Activated naive CD8-positive, alpha-beta T cell treated with anti-CD3 and anti-CD28 coated beads, Interleukin-2, amount 50 U/mL, for 24 hours (primary cell): ENCODE measurements at regions not wholly inside any gene's neighbourhood (a gene's known extent, or its start where the extent isn't known, plus 50 kb on each side); places are given as distances from the start of the nearest gene placed in this dataset.

ENCODE experiments used
- ATAC-seq: fragments of 150-1000 bp; cut with Tn5 transposase; one replicate; pipeline ENCODE4 v1.10.0; 2021
- DNase-seq: peaks from one replicate; pipeline ENCODE4 v3.0.0; 2021
- H3K27ac Mint-ChIP-seq: one replicate; pipeline ENCODE4 v1.8.0; 2021; ENCODE audit warnings: mild to moderate bottlenecking, mixed read lengths
- H3K27me3 Mint-ChIP-seq: one replicate; pipeline ENCODE4 v1.8.0; 2021; ENCODE audit warnings: mixed read lengths
- H3K36me3 Mint-ChIP-seq: one replicate; pipeline ENCODE4 v1.8.0; 2021; ENCODE audit warnings: low read depth, mixed read lengths
- H3K4me1 Mint-ChIP-seq: one replicate; pipeline ENCODE4 v1.8.0; 2021; ENCODE audit warnings: mixed read lengths
- H3K4me3 Mint-ChIP-seq: one replicate; pipeline ENCODE4 v1.8.0; 2021; ENCODE audit warnings: mild to moderate bottlenecking, moderate library complexity, mixed read lengths
- H3K9me3 Mint-ChIP-seq: one replicate; pipeline ENCODE4 v1.8.0; 2021; ENCODE audit warnings: mixed read lengths

GRCh38 chr1:56442290-56442877 is 137.0 kb downstream of the PLPP3 start:
- ATAC-seq (no peak), DNase-seq (no peak)
- Mint-ChIP-seq H3K27ac (no peak overlapping the region), H3K27me3 (no peaks in the 10 kb centered on the region), H3K36me3 (no peaks in the 10 kb centered on the region), H3K4me3 (no peak overlapping the region), H3K9me3 (no peaks in the 10 kb centered on the region), H3K4me1 (no peaks in the 10 kb centered on the region)

GRCh38 chr1:56441601-56442000 is 137.8 kb downstream of the PLPP3 start:
- Mint-ChIP-seq H3K36me3 (no peaks in the 10 kb centered on the region), H3K4me1 (no peaks in the 10 kb centered on the region), H3K4me3 (no peak overlapping the region), H3K27me3 (no peaks in the 10 kb centered on the region), H3K9me3 (no peaks in the 10 kb centered on the region), H3K27ac (no peak overlapping the region)
- DNase-seq, result no peak
- no peak for ATAC-seq

DNA sequence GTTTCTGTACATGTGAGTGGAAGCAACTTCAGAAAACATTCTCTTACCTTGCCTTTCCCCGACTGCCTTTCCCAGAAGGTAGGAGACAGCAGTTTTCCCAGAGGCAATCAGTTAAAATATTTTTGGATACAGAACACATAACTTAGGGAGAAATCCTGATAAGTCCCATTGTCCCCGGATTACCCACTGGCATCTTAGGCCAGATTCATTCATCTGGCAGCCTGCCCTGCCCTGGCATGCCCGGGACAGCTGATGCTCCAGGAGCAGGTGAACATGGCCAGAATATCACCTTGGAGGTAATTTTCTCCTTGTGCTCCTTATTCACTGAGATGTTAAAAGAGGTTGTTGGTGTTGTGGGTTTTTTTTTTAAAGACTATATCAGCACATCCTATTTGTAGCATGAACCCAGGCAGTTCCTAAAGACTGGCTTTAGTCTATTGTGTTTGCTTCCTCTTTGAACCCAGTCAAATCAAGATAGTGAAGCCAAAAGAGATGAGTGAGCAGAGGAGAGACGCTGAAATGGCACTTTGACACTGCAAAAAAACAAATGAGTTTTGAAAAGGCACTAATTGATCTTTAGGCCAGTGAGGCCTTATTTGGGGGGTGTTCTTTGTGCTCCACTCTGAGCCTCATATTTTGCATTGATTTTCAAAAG is 139.6 kb downstream of the PLPP3 start:
- Mint-ChIP-seq H3K9me3 (no peaks in the 10 kb centered on the region), H3K4me3 (no peak overlapping the region), H3K27ac (no peak overlapping the region), H3K36me3 (no peaks in the 10 kb centered on the region), H3K4me1 (peaks cover 2% of the 10 kb centered on the region), H3K27me3 (no peaks in the 10 kb centered on the region)
- no peak for DNase-seq
- no peak for ATAC-seq

DNA sequence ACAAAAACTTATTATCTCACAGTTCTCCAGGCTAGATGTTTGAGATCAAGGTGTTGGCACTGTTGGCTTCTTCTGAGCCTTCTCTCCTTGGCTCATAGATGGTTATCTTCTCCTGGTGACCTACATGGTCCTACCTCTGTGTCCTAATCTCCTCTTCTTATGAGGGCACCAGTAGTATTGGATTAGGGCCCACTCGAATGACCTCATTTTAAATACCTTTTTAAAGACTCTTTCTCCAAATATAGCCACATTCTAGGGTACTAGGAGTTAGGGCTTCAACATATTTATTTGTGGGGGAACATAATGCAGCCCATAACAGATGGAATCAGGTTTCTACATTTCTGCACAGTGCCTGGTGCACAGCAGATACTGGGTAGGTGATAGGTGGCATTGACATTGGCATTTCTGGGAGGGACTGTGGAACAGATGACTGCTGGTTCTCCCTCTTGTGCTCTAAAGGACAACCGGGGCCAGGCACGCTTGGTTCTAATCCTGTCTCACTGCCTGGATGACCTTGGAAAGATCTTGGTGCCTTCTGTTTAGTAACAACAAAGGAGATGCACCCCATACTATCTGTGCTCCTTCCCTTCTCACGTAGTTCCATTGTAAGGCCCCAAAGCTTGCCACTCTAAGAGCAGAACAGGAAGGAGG is 140.3 kb downstream of the PLPP3 start:
- ATAC-seq (no peak), DNase-seq (no peak)
- no peak overlapping the region for H3K4me3 Mint-ChIP-seq
- no peaks in the 10 kb centered on the region for H3K27me3 Mint-ChIP-seq
- peaks cover 2% of the 10 kb centered on the region for H3K4me1 Mint-ChIP-seq
- H3K27ac Mint-ChIP-seq, result no peak overlapping the region
- H3K36me3 Mint-ChIP-seq, result no peaks in the 10 kb centered on the region
- H3K9me3 Mint-ChIP-seq, result no peaks in the 10 kb centered on the region

DNA sequence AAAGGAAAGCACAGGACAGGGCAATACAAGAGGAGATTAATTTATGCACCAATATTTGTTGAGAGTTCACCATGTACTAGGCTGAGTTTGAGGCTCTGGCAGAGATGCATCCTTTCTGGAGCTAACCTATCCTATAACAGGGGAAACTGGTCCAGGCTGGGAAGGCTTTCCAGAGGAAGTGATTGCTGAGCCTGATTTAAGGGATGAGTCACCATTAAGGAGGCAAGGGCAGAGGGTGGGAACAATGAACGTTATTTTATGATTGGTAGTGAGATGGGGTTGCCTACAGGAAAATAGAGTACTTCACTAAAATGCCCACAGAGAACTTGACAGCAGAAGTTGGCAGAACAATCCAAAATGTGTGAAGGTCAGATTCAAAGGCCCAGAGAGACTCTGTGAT is 141.4 kb downstream of the PLPP3 start:
- Mint-ChIP-seq H3K9me3 (no peaks in the 10 kb centered on the region), H3K4me1 (peaks cover 5% of the 10 kb centered on the region), H3K27ac (no peak overlapping the region), H3K4me3 (no peak overlapping the region), H3K36me3 (no peaks in the 10 kb centered on the region), H3K27me3 (no peaks in the 10 kb centered on the region)
- ATAC-seq (no peak), DNase-seq (no peak)

DNA sequence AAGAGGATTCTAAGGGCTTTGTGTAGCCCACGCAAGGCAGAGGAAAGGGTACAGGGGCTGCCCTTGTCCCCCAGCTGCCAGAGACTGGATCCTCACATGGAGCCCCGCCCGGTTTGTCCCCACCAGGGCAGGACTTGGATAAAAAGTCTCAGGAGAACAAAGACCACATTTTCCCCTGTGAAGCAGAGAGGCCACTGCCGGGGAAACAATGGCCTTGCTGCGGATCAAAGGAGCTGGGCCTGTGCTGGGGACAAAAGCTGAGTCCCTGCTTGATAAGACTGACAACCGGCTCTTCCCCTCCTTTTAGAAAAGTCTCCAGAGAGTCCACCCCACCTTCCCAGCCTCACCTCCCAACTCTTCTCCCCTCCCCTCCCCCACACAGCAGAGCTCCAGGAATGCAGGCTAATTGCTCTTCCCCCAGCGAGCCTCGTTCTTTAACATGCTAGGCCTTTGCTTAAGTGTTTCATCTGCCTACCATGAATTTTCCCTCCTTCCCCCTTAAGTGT is 142.4 kb downstream of the PLPP3 start:
- no peak for ATAC-seq
- Mint-ChIP-seq H3K9me3 (no peaks in the 10 kb centered on the region), H3K27me3 (no peaks in the 10 kb centered on the region), H3K27ac (no peak overlapping the region), H3K36me3 (no peaks in the 10 kb centered on the region), H3K4me3 (no peak overlapping the region), H3K4me1 (peaks cover 13% of the 10 kb centered on the region)
- no peak for DNase-seq

DNA sequence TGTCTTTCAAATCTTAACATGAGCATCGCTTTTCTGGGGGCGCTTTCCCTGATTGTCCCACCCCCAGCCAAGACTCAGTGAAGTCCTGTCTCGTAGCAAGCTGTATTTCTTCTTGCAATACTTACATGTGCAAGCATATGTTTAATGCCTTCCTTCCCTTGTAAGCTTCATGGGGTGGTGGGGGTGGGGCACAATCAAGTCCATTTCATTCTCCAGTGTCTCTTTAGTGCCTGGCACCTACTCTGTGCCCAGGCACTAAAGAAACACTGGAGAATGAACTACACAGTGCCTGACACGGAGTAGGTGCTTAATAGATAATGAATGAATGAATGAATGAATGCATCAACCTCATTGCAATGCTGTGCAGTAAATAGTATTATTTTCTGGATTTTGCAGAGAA is 143.1 kb downstream of the PLPP3 start:
- no peaks in the 10 kb centered on the region for H3K9me3 Mint-ChIP-seq
- no peaks in the 10 kb centered on the region for H3K27me3 Mint-ChIP-seq
- no peak overlapping the region for H3K4me3 Mint-ChIP-seq
- peaks cover 13% of the 10 kb centered on the region for H3K4me1 Mint-ChIP-seq
- H3K36me3 Mint-ChIP-seq, result no peaks in the 10 kb centered on the region
- DNase-seq, result no peak
- no peak for ATAC-seq
- H3K27ac Mint-ChIP-seq, result no peak overlapping the region

GRCh38 chr1:56435434-56436262 is 143.7 kb downstream of the PLPP3 start:
- Mint-ChIP-seq H3K9me3 (no peaks in the 10 kb centered on the region), H3K4me3 (no peak overlapping the region), H3K36me3 (no peaks in the 10 kb centered on the region), H3K4me1 (peaks cover 13% of the 10 kb centered on the region), H3K27me3 (no peaks in the 10 kb centered on the region), H3K27ac (no peak overlapping the region)
- no peak for ATAC-seq
- no peak for DNase-seq

DNA sequence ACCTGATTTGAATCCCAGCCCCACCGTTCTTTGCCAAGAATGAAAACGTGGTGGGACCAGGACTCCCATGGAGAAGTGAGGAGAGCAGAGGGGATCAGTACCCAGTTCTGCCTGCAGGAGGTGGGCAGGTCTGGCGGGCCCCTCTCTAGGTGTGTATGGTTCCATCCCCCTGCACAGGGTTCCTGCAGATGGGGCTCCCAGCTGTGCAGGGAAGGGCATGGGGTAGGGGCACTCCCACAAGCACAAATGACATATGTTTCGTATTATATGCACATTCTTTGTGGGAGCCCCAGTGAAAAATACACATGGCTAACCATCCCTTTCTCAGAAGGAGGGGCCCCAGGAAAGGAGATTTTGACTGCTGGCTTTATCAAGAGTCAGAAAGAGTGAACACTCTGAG is 144.6 kb downstream of the PLPP3 start:
- Mint-ChIP-seq H3K4me3 (no peak overlapping the region), H3K9me3 (no peaks in the 10 kb centered on the region), H3K4me1 (peaks cover 14% of the 10 kb centered on the region), H3K36me3 (no peaks in the 10 kb centered on the region), H3K27ac (no peak overlapping the region), H3K27me3 (no peaks in the 10 kb centered on the region)
- DNase-seq (no peak), ATAC-seq (peak; percentile 20)

GRCh38 chr1:56434025-56434424 is 145.3 kb downstream of the PLPP3 start:
- H3K4me1 Mint-ChIP-seq, result peaks cover 14% of the 10 kb centered on the region
- no peak for DNase-seq
- ATAC-seq, result no peak

GRCh38 chr1:56433056-56433577 is 146.2 kb downstream of the PLPP3 start:
- H3K27ac Mint-ChIP-seq, result peak overlapping the region; percentile 24

More at GRCh38 chr1:56434025-56434424, 145.3 kb downstream of the PLPP3 start:
- Mint-ChIP-seq H3K27ac (no peak overlapping the region), H3K36me3 (no peaks in the 10 kb centered on the region), H3K4me3 (no peak overlapping the region), H3K9me3 (no peaks in the 10 kb centered on the region), H3K27me3 (no peaks in the 10 kb centered on the region)

DNA sequence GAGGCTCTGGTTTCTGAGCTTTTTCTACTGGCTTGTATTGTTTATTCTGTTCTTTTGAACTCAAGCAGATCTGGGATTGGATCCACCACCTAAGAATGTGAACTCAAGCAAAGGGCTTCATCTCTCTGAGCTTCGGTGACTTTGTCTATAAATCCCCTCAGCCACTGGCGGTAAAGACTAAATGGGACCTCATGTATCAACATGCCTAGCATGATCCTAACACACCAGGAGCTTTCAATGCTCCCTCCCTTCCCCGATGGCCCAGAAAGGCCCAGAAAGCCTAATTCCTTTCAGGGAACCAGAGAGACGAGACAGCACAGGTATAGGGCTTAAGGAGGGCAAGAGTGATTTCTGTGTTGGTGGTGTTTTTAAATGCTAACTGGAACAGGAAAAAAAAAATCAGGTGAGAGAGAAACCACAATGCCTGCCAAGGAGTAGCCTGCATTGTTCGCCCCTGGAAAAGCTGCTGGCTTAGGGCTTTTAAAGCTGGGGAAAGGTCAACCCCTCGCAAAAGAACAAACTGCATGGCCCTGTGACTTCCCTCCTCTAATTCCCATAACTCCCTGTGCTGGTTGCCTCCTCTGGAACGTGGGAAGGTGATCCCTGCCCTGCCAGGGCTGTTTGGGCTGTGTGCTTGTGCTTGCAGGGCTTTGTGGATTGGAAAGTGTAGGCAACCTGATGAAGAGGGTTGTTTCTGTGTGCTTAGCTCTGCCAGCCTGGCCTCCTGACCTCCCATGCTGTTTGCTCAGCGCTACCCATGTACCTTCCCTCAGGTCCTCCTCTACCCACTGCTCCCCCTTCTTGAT is 147.0 kb downstream of the PLPP3 start:
- Mint-ChIP-seq H3K36me3 (no peaks in the 10 kb centered on the region), H3K27ac (peak overlapping the region; percentile 24), H3K4me3 (no peak overlapping the region), H3K4me1 (peaks cover 14% of the 10 kb centered on the region), H3K9me3 (no peaks in the 10 kb centered on the region), H3K27me3 (no peaks in the 10 kb centered on the region)
- DNase-seq (no peak), ATAC-seq (no peak)

More at GRCh38 chr1:56433056-56433577, 146.2 kb downstream of the PLPP3 start:
- no peaks in the 10 kb centered on the region for H3K9me3 Mint-ChIP-seq
- ATAC-seq, result no peak
- no peaks in the 10 kb centered on the region for H3K27me3 Mint-ChIP-seq
- DNase-seq, result no peak
- no peak overlapping the region for H3K4me3 Mint-ChIP-seq
- no peaks in the 10 kb centered on the region for H3K36me3 Mint-ChIP-seq
- H3K4me1 Mint-ChIP-seq, result peaks cover 14% of the 10 kb centered on the region

DNA sequence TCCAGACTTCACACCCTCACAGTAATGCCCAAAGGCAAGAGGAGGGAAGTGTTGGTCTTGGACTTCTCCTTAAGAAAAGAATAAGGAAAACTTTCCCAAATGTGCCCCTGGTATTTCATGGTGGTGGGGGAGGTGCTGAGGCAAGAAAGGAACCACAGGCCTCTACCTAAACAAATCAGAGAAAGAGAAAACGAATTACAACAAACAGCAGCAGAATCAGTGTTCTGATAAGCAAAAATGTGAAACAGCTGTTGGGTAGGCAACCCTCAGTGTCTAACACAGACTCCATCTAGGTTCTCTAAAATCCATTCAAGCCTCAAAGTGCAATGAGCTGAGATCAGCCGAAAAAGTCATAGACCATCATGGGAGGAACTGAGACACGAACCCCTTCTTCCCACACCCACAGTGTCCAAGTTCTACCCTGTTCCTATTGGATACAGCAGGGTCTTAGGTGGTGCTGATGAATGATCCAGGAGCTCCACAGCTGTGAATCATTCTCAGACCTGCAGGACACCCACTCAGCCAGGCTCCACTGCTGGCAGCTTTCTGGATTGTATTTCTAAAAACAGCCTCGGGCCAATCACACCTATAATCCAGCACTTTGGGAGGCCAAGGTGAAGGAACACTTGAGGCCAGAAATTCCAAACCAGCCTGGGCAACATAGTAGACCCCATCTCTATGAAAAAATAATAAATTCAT is 149.1 kb downstream of the PLPP3 start:
- no peaks in the 10 kb centered on the region for H3K9me3 Mint-ChIP-seq
- no peak for ATAC-seq
- H3K27ac Mint-ChIP-seq, result no peak overlapping the region
- DNase-seq, result no peak
- peaks cover 15% of the 10 kb centered on the region for H3K4me1 Mint-ChIP-seq
- no peaks in the 10 kb centered on the region for H3K36me3 Mint-ChIP-seq
- H3K27me3 Mint-ChIP-seq, result peaks cover 4% of the 10 kb centered on the region
- no peak overlapping the region for H3K4me3 Mint-ChIP-seq
